Tibial nerve (tissue), 4 donors: ENCODE measurements at regions not wholly inside any gene's neighbourhood (a gene's known extent, or its start where the extent isn't known, plus 50 kb on each side); places are given as distances from the start of the nearest gene placed in this dataset.

ENCODE experiments used
- DNase-seq, 2 donors: peaks; one replicate each; pipeline ENCODE4 v3.0.0-alpha.2; 2019; ENCODE audit warnings: low spot score in 2 of 2
- H3K27ac ChIP-seq, 4 donors: fragments of 200-600 bp; sonication (generic) in 3 of 4; one replicate each; pipeline ENCODE4 v1.5.1; 2017 to 2019; ENCODE audit warnings: mild to moderate bottlenecking in 1 of 4
- H3K27me3 ChIP-seq, 2 donors: fragments of 200-600 bp; sonication (generic) in 1 of 2; one replicate each; pipeline versions ENCODE4 v1.5.1 to v1.6.0; 2017 to 2019
- H3K36me3 ChIP-seq, 3 donors: fragments of 200-600 bp; sonication (generic); one replicate each; pipeline ENCODE4 v1.5.1; 2018 to 2019
- H3K4me1 ChIP-seq, 4 donors: fragments of 200-600 bp; sonication (generic) in 3 of 4; one replicate each; pipeline ENCODE4 v1.5.1; 2017 to 2019
- H3K4me3 ChIP-seq, 4 donors: fragments of 200-600 bp; sonication (generic) in 3 of 4; one replicate each; pipeline ENCODE4 v1.5.1; 2017 to 2019; ENCODE audit warnings: mild to moderate bottlenecking in 1 of 4, moderate library complexity in 1 of 4
- H3K9me3 ChIP-seq, 4 donors: fragments of 200-600 bp; sonication (generic) in 3 of 4; one replicate each; pipeline ENCODE4 v1.5.1; 2017 to 2019
- CTCF ChIP-seq, 5 experiments: fragments of 200-600 bp in 3 of 5; fragments of 450-650 bp in 2 of 5; sonication (generic) in 3 of 5; IDR thresholded peaks; one replicate each; pipeline ENCODE4 v1.5.1; 2016 to 2019; ENCODE audit warnings: antibody characterized with exemption in 5 of 5, mild to moderate bottlenecking in 3 of 5, moderate library complexity in 2 of 5
- EP300 ChIP-seq, 2 donors: sonication (generic); formaldehyde crosslinking; IDR thresholded peaks; one replicate each; pipeline ENCODE4 v1.6.1; 2017; ENCODE audit warnings: antibody characterized with exemption in 2 of 2, mild to moderate bottlenecking in 1 of 2
- POLR2A ChIP-seq, 2 donors: fragments of 450-650 bp; IDR thresholded peaks; one replicate each; pipeline ENCODE4 v1.6.1; 2017; ENCODE audit warnings: antibody characterized with exemption in 2 of 2, mild to moderate bottlenecking in 2 of 2, moderate library complexity in 2 of 2
- WGBS, 2 donors: methylation state at CpG; one replicate each; pipeline ENCODE4 v1.1.5; 2018; 5-methylcytosine and 5-hydroxymethylcytosine counted together

GRCh38 chr15:94889153-94889552 is 657.8 kb downstream of the MCTP2 start:
- no peaks in the 10 kb centered on the region for H3K4me1 ChIP-seq
- no peak overlapping the region for H3K4me3 ChIP-seq
- no peak overlapping the region for H3K27ac ChIP-seq
- H3K36me3 ChIP-seq, result no peaks in the 10 kb centered on the region
- TF ChIP-seq POLR2A (IDR thresholded peaks at IDR 0.05), result no peak
- no peak for TF ChIP-seq CTCF (IDR thresholded peaks at IDR 0.05)
- no peak for TF ChIP-seq EP300 (IDR thresholded peaks at IDR 0.05)
- DNase-seq, result no peak
- H3K27me3 ChIP-seq, result no peaks in the 10 kb centered on the region
- H3K9me3 ChIP-seq, result no peaks in the 10 kb centered on the region
- 90 to 95% methylated on average over 5 of the region's 5 CpGs for WGBS, 2 donors

GRCh38 chr15:94893091-94893490 is 661.7 kb downstream of the MCTP2 start:
- peaks cover 0 to 11% (median 2%) of the 10 kb centered on the region in 4 donors for H3K9me3 ChIP-seq
- H3K4me3 ChIP-seq, result no peak overlapping the region
- no peaks in the 10 kb centered on the region for H3K36me3 ChIP-seq
- no peaks in the 10 kb centered on the region for H3K27me3 ChIP-seq
- TF ChIP-seq POLR2A (IDR thresholded peaks at IDR 0.05) (no peak), CTCF (IDR thresholded peaks at IDR 0.05) (no peak), EP300 (IDR thresholded peaks at IDR 0.05) (no peak)
- H3K4me1 ChIP-seq, result no peaks in the 10 kb centered on the region
- no peak overlapping the region for H3K27ac ChIP-seq
- DNase-seq, result no peak

GRCh38 chr15:94894056-94894455 is 662.7 kb downstream of the MCTP2 start:
- no peak for DNase-seq
- TF ChIP-seq POLR2A (IDR thresholded peaks at IDR 0.05), result no peak
- TF ChIP-seq EP300 (IDR thresholded peaks at IDR 0.05), result no peak
- no peak for TF ChIP-seq CTCF (IDR thresholded peaks at IDR 0.05)
- H3K27me3 ChIP-seq, result no peaks in the 10 kb centered on the region
- WGBS, 2 donors, result 90 to 94% methylated on average over 3 of the region's 3 CpGs
- H3K9me3 ChIP-seq, result peaks cover 0 to 11% (median 2%) of the 10 kb centered on the region in 4 donors
- no peaks in the 10 kb centered on the region for H3K36me3 ChIP-seq
- H3K4me1 ChIP-seq, result no peaks in the 10 kb centered on the region
- no peak overlapping the region for H3K27ac ChIP-seq
- H3K4me3 ChIP-seq, result no peak overlapping the region

- Histone ChIP-seq H3K4me1 (no peaks in the 10 kb centered on the region), H3K27ac (no peak overlapping the region), H3K4me3 (no peak overlapping the region), H3K36me3 (no peaks in the 10 kb centered on the region), H3K9me3 (peaks cover 0 to 26% (median 8%) of the 10 kb centered on the region in 4 donors), H3K27me3 (no peaks in the 10 kb centered on the region)
- TF ChIP-seq CTCF (IDR thresholded peaks at IDR 0.05), result no peak
- TF ChIP-seq POLR2A (IDR thresholded peaks at IDR 0.05), result no peak
- no peak for TF ChIP-seq EP300 (IDR thresholded peaks at IDR 0.05)
- DNase-seq, result no peak
- 85 to 95% methylated on average over 1 of the region's 1 CpG for WGBS, 2 donors
Observed at GRCh38 chr15:94909510-94909909, 678.1 kb downstream of the MCTP2 start.

GRCh38 chr15:94910166-94910565 is 678.8 kb downstream of the MCTP2 start:
- Histone ChIP-seq H3K4me1 (no peaks in the 10 kb centered on the region), H3K27ac (no peak overlapping the region), H3K9me3 (peaks cover 0 to 26% (median 8%) of the 10 kb centered on the region in 4 donors), H3K4me3 (no peak overlapping the region), H3K27me3 (no peaks in the 10 kb centered on the region), H3K36me3 (no peaks in the 10 kb centered on the region)
- TF ChIP-seq POLR2A (IDR thresholded peaks at IDR 0.05) (no peak), CTCF (IDR thresholded peaks at IDR 0.05) (no peak), EP300 (IDR thresholded peaks at IDR 0.05) (no peak)
- no peak for DNase-seq
